Fibroblast of lung (primary cell): ENCODE measurements at regions not wholly inside any gene's neighbourhood (a gene's known extent, or its start where the extent isn't known, plus 50 kb on each side); places are given as distances from the start of the nearest gene placed in this dataset.

ENCODE experiments used
- EZH2 ChIP-seq: IDR thresholded peaks from 2 replicates; pipeline ENCODE4 v1.5.1; 2012; ENCODE audit warnings: low read length, control low read depth, mild to moderate bottlenecking; ENCODE audit errors: missing control alignments
- TF ChIP-seq, protein P1 (sequence below), 2 donors: IDR thresholded peaks in 1 of 2; conservative IDR thresholded peaks in 1 of 2; 1 replicate in 1 of 2; 2 replicates in 1 of 2; pipeline ENCODE4 v1.5.1; 2011 to 2012; ENCODE audit warnings: low read length in 2 of 2, control low read depth in 1 of 2, inconsistent platforms in 1 of 2, low read depth in 1 of 2, mild to moderate bottlenecking in 1 of 2

DNA sequence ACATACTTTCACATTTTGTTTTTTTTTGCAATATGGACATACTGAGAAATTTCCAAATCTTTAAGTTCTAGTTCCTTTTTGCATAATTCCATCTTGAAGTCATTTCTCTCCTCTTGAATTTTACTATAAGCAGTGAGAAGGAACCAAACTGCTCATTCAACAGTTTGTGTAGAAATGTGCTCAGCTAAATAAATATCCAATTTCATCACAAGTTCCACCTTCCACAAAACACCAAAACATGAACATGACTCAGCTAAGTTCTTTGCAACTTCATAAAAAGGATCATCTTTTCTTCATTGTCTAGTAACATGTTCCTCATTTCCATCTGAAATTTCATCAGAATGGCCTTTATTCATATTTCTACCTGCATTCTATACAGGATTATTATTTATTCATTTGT lies 77.3 kb upstream of the FGF13 start:
- TF ChIP-seq, protein P1, sequence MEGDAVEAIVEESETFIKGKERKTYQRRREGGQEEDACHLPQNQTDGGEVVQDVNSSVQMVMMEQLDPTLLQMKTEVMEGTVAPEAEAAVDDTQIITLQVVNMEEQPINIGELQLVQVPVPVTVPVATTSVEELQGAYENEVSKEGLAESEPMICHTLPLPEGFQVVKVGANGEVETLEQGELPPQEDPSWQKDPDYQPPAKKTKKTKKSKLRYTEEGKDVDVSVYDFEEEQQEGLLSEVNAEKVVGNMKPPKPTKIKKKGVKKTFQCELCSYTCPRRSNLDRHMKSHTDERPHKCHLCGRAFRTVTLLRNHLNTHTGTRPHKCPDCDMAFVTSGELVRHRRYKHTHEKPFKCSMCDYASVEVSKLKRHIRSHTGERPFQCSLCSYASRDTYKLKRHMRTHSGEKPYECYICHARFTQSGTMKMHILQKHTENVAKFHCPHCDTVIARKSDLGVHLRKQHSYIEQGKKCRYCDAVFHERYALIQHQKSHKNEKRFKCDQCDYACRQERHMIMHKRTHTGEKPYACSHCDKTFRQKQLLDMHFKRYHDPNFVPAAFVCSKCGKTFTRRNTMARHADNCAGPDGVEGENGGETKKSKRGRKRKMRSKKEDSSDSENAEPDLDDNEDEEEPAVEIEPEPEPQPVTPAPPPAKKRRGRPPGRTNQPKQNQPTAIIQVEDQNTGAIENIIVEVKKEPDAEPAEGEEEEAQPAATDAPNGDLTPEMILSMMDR (conservative IDR thresholded peaks at IDR 0.05 in 1 of 2, IDR thresholded peaks at IDR 0.05 in 1 of 2; ENCODE audit: low read depth in 1 of 2, low read length in 2 of 2) = no peak
- no peak for TF ChIP-seq EZH2
